HG03378 (cell line): ENCODE measurements at regions not wholly inside any gene's neighbourhood (a gene's known extent, or its start where the extent isn't known, plus 50 kb on each side); places are given as distances from the start of the nearest gene placed in this dataset.
"Not testable (repeated sequence)": the region's sequence is repeated elsewhere in the genome, so short reads cannot be mapped to it uniquely, and the experiment has no call there.

Source experiments
- ATAC-seq: cut with Tn5 transposase; IDR thresholded peaks from one replicate; pipeline ENCODE4 v1.9.1; 2021; ENCODE audit warnings: mild to moderate bottlenecking, moderate library complexity; ENCODE audit not compliant: unreplicated experiment

GRCh38 chr18:73366713-73367112 lies 498.9 kb upstream of the NETO1 start:
- no peak for ATAC-seq

GRCh38 chr18:73365018-73365417 lies 497.2 kb upstream of the NETO1 start:
- ATAC-seq: no peak

GRCh38 chr18:73355121-73355520 lies 487.3 kb upstream of the NETO1 start:
- ATAC-seq: no peak

DNA sequence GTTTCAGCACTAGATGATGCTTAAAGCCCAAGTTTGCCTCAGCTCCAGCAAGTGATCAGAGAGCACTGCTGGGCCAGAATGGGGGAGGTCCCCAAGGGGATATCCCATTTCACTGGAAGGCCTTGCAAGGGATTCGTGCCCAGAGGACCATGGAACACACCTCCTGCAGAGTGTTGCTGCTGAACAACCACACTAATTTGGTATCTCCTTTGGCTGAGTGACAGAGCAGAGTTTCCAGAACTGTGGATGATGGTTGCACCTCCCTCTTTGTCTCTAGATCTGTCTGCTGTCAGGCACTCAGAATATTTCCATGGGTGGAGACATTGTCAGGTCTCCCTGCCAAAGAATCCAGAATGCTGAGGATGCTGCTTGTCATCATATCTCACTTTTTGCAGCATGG lies 484.8 kb upstream of the NETO1 start:
- ATAC-seq: no peak

DNA sequence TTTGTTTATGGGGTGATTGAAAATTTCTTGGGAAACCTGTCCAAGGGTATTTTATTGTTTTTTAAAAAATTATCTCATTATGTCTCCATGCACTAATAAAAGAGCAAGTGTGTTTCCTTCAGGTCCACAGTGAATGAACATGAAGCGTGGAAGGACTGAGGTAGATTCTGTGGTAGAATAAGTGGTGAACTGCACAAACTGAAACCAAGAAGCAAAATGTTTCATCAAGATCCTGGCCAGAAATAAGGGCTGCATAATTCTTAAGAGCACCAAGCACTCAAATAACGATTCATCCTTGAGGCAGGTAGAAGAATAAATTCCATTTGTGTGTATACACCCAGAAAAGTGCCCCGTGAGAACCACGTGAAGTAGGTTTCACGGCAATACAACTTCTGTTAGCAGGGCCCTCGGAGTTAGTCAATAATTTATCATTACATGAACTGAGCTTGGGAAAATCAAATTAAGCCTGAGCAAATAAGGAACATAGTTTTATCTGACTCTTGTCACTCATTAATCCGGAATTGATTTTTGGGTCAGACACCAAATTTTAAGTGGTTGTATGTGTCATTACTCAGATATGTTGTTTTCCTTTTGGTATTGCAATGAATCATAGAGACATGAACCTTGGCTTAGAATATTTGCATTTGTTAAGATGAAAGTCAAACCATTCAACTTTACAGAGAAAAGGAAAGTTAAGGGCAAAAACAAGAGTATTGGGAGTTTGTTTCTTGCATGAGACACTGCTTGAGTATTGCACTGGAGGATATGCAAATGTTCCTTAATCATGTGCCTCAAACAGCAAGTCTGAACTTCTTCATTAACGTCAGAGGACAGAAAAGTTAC lies 472.6 kb upstream of the NETO1 start:
- ATAC-seq: peak; percentile 65

DNA sequence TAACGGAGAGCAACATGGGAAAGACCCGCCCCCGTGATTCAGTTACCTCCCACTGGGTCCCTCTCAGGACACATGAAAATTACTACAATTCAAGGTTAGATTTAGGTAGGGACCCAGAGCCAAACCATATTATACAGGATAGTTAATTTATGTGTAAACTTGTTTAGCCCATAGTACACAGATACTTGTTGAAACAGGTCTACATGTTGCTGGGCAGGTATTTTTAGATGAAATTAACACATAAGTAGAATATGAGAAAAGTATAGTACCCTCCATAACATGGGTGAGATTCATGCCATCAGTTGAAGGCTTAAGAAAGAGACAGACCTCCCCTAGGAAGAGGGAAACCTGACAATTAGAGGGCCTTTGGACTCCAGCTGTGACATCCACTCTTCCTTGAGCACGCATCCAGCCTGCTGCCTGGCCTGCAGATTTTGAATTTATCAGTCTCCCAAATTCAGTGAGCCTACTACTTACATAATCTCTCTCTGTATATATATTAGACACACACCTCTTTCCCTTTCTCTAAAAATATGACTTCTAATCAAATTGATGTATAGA lies 463.5 kb upstream of the NETO1 start:
- no peak for ATAC-seq

DNA sequence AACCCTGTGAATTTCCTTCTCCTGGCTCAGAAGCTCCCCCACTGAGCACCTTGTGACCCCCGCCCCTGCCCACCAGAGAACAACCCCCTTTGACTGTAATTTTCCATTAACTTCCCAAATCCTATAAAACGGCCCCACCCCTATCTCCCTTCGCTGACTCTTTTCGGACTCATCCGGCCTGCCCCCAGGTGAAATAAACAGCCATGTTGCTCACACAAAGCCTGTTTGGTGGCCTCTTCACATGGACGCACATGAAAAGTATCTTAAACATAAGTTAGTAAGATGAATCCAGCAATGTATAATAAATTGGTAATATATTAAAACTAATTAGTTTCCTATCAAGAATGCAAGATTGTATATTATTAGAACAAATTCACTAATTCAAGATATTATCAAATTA lies 462.3 kb upstream of the NETO1 start:
- ATAC-seq: not testable (repeated sequence)

DNA sequence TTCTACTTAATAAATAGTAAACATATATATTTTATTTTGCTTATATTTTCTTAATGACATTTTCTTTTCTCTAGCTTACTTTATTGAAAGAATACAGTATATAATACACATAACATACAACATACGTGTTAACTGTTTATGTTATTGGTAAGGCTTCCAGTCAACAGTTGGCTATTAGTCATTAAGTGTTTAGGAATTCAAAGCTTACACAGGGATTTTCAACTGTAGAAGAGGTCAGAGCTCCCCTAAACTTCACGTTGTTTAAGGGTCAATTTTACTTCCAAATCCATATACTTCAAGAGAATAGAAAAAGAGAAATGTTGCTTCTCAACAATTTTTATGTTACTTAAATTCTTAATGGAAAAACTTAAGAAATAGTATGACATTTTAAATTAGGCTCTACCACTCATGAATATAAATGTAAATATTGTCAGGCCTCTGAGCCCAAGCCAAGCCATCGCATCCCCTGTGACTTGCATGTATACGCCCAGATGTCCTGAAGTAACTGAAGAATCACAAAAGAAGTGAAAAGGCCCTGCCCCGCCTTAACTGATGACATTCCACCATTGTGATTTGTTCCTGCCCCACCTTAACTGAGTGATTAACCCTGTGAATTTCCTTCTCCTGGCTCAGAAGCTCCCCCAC lies 456.5 kb upstream of the NETO1 start:
- ATAC-seq: not testable (repeated sequence)

DNA sequence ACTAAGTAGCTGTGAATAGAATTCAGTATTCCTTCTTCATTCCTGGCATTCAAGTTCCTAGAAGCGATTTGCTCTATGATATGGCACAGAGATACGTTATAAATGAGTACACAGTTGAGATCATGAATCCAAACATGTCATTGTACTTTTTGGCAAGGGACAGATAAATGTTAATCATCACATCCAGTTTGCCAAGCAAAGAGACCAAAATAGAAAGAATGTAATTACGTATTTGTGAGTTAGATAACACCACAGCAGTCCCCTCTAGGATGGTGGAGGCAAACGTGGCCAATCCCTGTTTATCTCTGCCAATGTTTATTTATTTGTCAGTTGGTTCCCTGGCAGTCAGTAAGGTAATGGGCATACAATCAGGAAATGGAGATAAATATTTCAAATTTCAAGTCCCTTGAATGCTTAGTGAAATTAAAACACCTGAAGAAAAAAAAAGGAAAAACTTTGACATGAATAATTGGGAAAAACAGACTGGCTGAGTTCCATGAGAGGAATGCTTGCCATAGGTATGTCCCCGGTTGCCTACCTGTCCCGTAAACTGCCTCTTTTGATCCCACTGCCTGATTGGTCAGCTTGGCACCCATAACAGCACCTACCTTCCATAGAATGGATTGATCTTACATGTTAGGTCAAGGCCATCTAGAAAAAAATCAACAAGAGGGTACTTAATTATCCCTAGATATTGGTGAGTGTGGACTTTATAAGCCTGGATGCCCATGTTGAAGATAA lies 451.1 kb upstream of the NETO1 start:
- no peak for ATAC-seq

DNA sequence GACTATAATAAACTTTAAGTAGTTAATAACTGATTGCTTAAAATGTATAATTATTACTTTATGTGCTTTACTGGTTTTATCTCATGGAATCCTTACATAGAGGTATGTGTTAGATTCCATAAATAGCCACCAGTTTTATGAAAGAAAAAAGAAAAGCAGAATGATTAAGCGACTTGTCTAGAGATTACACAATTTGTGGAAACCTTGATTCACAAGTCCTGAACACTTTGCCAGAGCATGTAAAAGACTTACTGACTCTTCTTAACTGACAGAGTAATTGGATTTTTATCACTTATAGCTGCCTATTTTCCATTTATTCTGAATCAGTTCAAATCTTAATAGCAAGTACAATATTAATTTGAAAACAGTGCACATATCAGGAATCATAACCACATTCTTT lies 448.7 kb upstream of the NETO1 start:
- ATAC-seq: no peak

GRCh38 chr18:73315381-73315780 lies 447.6 kb upstream of the NETO1 start:
- no peak for ATAC-seq

GRCh38 chr18:73313476-73313875 lies 445.7 kb upstream of the NETO1 start:
- ATAC-seq: no peak

- ATAC-seq: no peak
Measured at GRCh38 chr18:73296686-73297085, 428.9 kb upstream of the NETO1 start.

- ATAC-seq: no peak
Measured at GRCh38 chr18:73292156-73292555, 424.4 kb upstream of the NETO1 start.

DNA sequence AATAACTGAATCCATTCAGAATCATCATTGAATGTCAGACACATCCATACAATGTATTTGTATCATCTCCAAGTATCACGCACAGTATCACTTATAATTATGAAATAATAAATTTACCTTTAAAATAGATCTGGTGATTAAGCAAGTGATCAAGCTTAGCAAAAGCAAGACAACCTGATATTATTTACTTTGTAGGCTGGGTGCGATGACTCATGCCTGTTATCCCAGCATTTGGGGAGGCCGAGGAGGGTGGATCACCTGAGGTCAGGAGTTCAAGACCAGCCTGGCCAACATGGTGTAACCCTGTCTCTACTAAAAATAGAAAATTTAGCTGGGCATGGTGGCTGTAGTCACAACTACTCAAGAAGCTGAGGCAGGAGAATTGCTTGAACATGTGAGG lies 421.0 kb upstream of the NETO1 start:
- no peak for ATAC-seq

DNA sequence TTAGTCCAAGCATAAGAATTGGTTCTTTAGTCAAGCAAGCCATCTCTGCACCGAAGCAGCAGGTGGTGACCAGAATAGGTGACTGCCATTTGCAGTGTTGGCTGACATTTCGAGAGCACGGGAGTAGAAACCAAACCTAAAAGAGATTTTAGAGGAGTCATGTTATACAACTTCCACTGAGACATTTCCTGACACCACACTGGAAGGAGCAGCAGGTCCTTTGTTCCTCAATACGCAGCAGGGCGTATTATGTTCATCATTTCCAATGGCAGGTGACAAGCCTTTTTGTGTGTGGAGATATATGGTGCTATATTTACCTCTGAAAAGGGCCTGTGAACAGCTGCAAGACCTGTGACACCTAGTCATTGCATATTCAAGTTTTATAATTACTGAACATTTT lies 418.8 kb upstream of the NETO1 start:
- ATAC-seq: no peak

GRCh38 chr18:73283788-73284187 lies 416.0 kb upstream of the NETO1 start:
- no peak for ATAC-seq

DNA sequence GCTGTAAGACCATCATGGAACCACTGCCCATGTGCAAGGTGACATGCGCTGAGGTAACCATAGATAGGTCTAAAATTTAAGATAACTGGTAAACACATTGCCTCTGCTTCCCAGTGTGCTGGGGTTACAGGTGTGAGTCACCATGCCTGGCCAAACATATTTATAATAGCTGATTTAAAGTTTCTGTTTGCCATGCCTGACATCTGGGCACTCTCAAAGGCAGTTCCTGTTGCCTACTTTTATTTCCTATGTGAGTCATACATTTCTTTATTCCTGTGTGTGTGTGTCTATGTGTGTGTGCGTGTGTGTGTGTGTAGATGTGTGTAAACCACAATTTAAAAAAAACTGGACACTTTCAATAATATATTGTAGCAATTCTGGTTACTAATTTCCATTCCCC lies 415.2 kb upstream of the NETO1 start:
- ATAC-seq: no peak

GRCh38 chr18:73279498-73279897 lies 411.7 kb upstream of the NETO1 start:
- ATAC-seq: no peak

GRCh38 chr18:73274812-73275621 lies 407.2 kb upstream of the NETO1 start:
- no peak for ATAC-seq
